ENCODE measurements at regions not wholly inside any gene's neighbourhood (a gene's known extent, or its start where the extent isn't known, plus 50 kb on each side); places are given as distances from the start of the nearest gene placed in this dataset.
"Not testable (repeated sequence)": the region's sequence is repeated elsewhere in the genome, so short reads cannot be mapped to it uniquely, and the experiment has no call there.

DNA sequence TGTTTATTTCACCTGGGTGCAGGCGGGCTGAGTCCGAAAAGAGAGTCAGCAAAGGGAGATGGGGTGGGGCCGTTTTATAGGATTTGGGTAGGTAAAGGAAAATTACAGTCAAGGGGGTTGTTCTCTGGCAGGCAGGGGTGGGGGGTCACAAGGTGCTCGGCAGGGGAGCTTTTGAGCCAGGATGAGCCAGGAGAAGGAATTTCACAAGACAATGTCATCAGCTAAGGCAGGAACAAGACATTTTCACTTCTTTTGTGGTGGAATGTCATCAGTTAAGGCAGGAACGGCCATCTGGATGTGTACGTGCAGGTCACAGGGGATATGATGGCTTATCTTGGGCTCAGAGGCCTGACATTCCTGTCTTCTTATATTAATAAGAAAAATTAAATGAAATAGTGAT is 115.8 kb upstream of the KCNJ3 start:
- not testable (repeated sequence) for DNase-seq (ENCODE audit: low spot score)

DNA sequence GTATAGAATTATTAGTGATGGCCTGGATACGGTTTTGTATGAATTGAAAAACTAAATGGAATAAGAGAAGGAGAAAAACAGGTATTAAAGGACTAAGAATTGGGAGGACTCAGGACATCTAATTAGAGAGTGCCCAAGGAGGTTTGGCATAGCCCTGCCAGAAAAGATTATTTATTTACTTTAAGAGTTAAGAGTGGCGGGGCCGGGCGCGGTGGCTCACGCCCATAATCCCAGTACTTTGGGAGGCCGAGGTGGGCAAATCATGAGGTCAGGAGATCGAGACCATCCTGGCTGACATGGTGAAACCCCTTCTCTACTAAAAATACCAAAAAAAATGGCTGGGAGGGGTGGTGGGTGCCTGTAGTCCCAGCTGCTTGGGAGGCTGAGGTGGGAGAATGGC is 115.2 kb upstream of the KCNJ3 start:
- DNase-seq (ENCODE audit: low spot score) = not testable (repeated sequence)

DNA sequence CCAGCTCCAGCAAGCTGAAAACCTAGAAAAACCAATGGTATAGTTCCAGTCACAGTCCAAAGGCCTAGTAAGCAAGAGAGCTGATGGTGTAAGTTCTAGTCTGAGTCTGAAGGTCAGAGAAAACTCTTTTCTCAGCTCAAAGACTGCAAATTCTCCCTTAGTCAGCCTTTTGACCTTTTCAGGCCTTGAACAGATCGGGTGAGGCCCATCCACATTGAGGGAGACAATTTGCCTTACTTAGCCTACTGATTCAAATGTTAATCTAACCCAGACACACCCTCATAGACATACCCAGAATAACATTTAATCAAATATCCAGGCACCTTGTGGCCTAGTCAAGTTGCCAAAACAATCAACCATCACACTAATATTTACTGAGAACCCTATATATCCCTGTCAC is 110.8 kb upstream of the KCNJ3 start:
- no peak for DNase-seq (ENCODE audit: low spot score)

DNA sequence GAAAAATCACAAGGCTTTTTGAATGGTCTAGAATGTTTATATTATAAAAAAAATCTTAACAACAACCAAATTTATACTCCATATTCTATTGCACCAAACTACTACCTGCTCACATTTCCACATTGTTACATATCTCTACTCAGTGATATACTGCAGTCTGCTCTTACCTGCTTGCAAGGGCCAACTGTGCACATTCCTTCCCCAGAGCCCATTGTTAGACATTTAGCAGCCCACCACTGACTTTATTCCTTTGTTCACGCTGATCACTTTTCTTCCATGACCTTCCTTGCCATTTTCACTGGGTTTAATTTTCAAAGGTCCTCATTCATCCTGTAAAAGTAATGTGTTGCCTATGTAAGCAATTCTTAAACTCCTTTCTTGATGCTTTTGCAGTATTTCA is 109.7 kb upstream of the KCNJ3 start:
- DNase-seq (ENCODE audit: low spot score) = no peak

DNA sequence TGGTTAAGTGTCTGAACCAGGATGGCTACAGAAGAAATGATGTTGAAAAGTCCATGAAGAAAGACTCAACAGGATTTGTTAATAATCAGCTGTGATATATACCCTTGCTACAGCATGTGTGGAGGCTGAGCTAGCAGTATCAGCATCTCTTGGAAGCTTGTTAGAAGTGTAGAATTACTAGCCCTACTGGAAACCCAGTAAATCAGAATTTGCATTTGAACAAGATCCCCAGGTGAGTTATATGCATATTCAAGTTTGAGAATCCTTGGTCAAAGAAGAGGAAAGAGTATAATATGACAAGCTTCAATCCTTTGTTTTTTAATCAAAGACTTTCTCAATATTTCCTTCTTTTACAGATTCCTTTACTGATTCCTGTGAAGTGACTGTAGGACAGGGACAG is 109.0 kb upstream of the KCNJ3 start:
- no peak for DNase-seq (ENCODE audit: low spot score)

DNA sequence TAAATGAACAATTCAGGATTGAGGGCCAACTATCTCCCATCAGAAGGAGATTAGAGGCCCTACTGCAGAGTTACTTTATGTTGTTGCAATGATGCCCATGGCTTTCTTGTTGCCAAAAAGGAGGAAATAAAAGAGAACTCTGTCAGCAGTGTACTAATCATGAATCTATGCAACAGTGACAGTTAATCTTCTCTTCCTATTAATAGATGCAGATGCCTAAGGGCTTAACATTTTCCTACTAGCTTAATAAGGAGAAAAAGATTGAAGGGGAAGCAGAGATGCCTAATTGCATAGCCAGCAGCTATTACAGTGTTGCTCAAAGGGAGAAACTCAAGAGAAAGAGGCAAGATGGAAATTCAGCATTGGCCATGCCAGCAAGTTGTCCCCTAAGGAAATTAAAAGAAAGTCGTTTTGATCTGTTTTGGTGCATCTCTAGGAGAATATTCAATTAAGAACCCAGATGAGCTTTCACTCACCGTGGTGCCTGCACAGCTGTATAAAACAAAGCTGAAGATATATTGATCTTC is 107.1 kb upstream of the KCNJ3 start:
- no peak for DNase-seq (ENCODE audit: low spot score)

DNA sequence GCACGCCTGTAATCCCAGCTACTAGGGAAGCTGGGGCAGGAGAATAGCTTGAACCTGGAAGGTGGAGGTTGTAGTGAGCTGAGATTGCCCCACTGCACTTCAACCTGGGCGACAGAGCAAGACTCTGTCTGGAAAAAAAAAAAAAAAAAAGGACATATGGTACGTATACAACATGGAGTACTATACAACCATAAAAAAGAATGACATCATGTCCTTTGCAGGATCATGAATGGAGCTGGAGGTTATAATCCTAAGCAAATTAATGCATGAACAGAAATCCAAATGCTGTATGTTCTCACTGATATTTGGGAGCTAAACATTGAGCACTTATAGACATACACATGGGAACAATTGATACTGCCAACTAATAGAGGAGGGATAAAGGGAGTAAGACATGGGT is 99.3 kb upstream of the KCNJ3 start:
- no peak for DNase-seq (ENCODE audit: low spot score)

DNA sequence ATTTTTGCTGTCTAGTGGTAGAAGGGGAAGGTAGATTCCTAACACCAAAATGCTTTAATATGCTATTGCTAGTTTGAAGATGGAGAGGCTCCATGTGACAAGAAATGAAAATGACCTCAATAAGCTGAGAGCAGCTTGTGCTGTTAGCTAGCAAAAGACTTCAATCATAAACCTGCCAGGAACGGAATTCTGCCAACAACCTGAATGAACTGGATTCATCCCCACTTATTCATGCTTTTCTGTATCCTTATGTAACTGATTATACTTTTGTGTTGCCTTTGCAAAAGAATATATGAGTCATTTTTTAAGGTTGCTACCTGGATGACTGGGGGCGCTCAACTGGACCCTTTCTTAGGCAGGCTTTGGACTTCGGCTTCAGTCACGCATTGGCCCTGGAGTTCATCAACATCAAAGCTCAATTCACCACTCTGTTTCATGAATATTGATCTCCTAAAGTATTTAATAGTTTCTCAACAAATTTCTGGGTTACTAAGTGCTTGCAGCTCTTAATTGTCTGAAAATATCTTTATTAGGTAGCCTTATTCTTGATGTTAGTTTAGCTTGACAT is 97.5 kb upstream of the KCNJ3 start:
- DNase-seq (ENCODE audit: low spot score) = peak; percentile 92

DNA sequence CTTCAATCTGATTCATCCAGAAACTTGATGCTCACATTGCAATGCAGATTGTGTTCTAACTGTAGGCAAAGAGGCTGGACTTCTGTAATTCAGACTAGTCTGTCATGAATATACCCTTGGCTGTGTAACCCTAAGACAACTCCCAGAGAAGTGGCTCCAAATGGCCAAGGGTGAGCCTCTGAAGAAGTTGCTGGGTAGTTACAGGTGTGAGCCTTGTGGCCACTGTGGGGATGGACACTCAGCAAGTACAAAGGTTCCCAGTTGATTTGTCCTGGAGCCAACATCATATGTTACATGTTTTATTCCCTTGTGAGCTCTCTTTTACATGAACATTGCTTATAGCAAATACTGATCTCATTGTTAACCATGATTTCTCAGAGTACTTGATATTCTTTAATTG is 94.8 kb upstream of the KCNJ3 start:
- DNase-seq (ENCODE audit: low spot score) = no peak

DNA sequence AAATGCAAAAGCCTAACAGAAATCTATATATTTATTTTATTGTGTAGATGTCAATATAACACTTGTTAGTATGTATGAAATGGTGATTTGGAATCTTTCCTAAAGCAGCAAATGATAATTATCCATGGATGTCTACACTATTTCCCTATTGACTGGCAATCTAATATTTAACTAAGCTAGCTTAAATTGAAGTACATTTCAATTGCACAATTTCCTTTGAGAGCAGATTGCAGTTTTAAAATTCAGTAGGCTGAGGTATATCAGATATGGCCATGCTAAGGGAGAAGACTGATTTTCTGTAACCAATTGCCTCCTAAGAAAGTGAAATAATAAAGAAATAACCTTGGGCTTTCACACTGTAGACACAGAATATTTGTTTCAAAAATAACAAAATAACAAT is 90.1 kb upstream of the KCNJ3 start:
- no peak for DNase-seq (ENCODE audit: low spot score)

DNA sequence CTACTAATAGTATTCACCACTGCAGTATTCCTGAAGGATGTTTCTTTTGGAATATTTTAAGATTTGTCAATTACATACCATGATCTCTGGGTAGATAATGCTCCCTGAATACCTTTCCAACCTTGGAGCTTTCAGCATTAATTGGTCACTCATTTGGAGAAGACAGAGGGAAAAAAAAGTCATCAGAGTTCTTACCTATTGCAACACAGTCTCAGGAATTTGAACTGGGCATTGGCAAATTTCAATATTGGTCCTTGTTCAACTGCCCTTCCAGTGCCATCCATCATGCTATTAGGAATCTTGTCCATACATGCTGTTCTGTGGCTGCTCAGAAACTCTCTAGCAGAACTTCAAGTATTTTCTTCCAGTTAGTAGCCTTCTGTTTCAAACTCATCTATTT is 83.6 kb upstream of the KCNJ3 start:
- no peak for DNase-seq (ENCODE audit: low spot score)

DNA sequence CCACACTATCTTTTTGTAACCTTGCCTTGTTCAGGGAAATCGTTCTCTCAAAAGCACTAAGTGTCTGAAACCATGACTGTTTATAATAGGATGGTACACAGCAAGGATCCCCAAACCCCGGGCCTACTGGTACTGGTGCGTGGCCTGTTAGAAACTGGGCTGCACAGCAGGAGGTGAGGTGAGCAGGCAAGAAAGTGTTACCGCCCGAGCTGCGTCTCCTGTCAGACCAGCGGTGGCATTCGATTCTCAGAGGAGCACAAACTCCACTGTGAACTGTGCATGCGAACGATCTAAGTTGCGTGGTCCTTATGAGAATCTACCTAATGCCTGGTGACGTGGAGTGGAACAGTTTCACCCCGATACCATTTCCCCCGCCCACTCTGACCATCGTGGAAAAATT is 81.8 kb upstream of the KCNJ3 start:
- no peak for DNase-seq (ENCODE audit: low spot score)

DNA sequence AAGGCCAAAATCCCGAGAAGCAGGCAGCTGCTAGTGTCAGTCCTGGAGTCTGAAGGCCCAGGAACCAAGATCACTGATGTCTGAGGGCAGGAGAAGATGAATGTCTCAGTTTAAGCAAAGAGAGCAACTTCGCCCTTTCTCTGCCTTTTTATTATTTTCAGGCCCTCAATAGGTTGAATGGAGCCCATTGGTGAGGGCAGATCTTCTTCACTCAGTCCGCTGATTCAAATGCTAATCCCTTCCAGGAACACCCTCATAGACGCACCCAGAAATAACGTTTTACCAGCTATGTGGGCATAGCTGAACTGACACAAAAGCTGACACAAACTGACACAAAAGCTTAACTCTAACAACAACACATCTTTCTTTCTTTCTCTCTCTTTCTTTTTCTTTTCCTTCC is 78.0 kb upstream of the KCNJ3 start:
- DNase-seq (ENCODE audit: low spot score) = no peak

DNA sequence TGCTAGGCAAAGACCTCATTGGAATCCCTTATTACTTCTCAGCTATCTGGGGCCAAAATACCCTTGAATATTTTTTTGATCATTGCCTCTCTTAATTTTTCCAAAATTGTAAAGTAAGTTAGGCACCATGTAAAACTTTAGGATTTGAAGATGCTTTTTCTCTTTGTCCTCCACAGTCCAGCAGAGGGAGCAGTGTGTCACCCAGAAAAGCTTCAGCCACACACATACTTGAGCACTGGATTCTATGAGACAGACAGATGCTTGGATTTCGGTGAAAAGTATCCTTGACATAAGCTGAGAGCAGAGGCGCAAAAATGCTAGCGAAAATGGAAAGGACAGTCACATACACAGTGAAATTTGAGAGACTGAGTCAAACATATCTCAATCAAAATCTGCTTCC is 74.7 kb upstream of the KCNJ3 start:
- peak; percentile 86 for DNase-seq (ENCODE audit: low spot score)

DNA sequence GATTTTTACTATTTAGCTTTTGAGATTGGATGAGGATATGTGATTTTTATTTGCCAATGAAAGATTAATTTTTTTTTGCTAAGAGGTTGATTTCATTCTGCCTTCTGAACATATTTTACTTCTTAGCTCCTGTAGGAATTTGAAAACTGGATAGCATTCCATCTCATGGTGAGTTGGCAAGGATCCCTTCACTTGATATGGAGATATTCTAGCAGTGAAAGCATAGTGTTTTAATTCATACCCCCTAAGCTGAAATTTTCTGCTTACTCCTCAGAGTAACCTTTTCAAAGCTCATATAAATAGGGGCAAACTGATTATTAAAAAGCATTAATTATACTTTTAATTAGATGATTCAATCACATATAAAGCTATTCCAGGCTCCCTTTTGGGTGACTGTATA is 61.0 kb upstream of the KCNJ3 start:
- peak; percentile 84 for DNase-seq (ENCODE audit: low spot score)

DNA sequence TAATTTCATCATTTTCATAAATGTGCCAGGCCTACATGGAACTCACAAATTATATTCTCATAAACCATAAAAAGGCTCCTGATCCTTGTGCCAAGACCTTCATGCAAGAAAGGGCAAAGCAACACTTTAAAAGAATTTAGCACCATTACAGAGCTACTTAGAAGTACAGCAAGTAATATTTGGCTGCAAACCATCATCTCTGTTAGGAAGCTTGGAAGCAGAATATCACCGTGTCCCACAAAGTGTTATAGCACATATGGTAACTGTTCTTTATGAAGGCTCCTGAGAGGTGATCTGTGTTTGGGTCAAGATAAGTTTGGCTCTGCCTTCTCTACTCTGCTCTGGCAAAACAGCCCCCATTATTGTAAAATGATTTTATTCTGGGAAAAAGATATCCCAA is 59.7 kb upstream of the KCNJ3 start:
- peak; percentile 65 for DNase-seq (ENCODE audit: low spot score)

DNA sequence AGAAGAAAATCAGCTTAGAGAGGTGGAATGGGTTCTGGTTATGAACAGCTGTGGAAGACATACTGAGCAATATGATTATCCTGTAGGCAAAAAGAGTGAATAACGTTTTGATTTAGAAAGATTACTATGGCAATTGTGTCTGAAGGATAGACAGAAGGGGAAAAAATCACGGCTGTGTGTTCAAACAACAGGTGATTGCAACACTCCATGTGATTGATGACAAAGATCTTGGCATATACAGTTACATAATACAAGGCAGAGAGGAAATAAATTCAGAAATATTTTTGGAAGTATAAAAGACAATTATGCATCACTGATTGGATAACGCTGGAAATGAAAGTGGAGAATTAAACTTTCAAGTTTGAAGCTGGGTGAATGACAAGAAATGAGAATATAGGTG is 58.5 kb upstream of the KCNJ3 start:
- no peak for DNase-seq (ENCODE audit: low spot score)
